Nephron (organoid): ENCODE measurements at regions not wholly inside any gene's neighbourhood (a gene's known extent, or its start where the extent isn't known, plus 50 kb on each side); places are given as distances from the start of the nearest gene placed in this dataset.

Experiments used
- H3K27ac Mint-ChIP-seq, 3 experiments: 2 replicates each; pipeline ENCODE4 v1.8.0; 2020; ENCODE audit warnings: mixed read lengths in 3 of 3, mild to moderate bottlenecking in 2 of 3, moderate library complexity in 1 of 3
- H3K27me3 Mint-ChIP-seq: 2 replicates; pipeline ENCODE4 v1.8.0; 2021; ENCODE audit warnings: low read depth, mild to moderate bottlenecking, moderate library complexity, mixed read lengths
- H3K36me3 Mint-ChIP-seq: 2 replicates; pipeline ENCODE4 v1.8.0; 2020; ENCODE audit warnings: low read depth, mixed read lengths
- H3K4me1 Mint-ChIP-seq: 2 replicates; pipeline ENCODE4 v1.8.0; 2020; ENCODE audit warnings: mixed read lengths
- H3K4me3 Mint-ChIP-seq, 3 experiments: 2 replicates each; pipeline ENCODE4 v1.8.0; 2020; ENCODE audit warnings: mild to moderate bottlenecking in 3 of 3, mixed read lengths in 3 of 3, moderate library complexity in 2 of 3
- H3K9me3 Mint-ChIP-seq: 2 replicates; pipeline ENCODE4 v1.8.0; 2020; ENCODE audit warnings: mixed read lengths
- CTCF ChIP-seq, 3 experiments: fragments of 200-600 bp; sonication (generic); IDR thresholded peaks; one replicate each; pipeline ENCODE4 v1.5.0; 2021; ENCODE audit warnings: antibody characterized with exemption in 3 of 3; ENCODE audit not compliant: unreplicated experiment in 3 of 3

GRCh38 chr16:50459496-50460080 lies 88.6 kb upstream of the NKD1 start:
- Mint-ChIP-seq H3K36me3 (no peaks in the 10 kb centered on the region), H3K9me3 (no peaks in the 10 kb centered on the region), H3K27me3 (peaks cover 59% of the 10 kb centered on the region), H3K27ac (no peak overlapping the region), H3K4me3 (no peak overlapping the region), H3K4me1 (peaks cover 7% of the 10 kb centered on the region)
- TF ChIP-seq CTCF (IDR thresholded peaks at IDR 0.05; ENCODE audit: unreplicated experiment in 3 of 3), result no peak

- no peak for TF ChIP-seq CTCF (IDR thresholded peaks at IDR 0.05; ENCODE audit: unreplicated experiment in 3 of 3)
- Mint-ChIP-seq H3K36me3 (no peaks in the 10 kb centered on the region), H3K27ac (no peak overlapping the region), H3K4me3 (no peak overlapping the region), H3K9me3 (no peaks in the 10 kb centered on the region), H3K4me1 (peaks cover 7% of the 10 kb centered on the region), H3K27me3 (peaks cover 56% of the 10 kb centered on the region)
These were observed 89.3 kb upstream of the NKD1 start for GRCh38 chr16:50458667-50459495.

- no peaks in the 10 kb centered on the region for H3K9me3 Mint-ChIP-seq
- no peak for TF ChIP-seq CTCF (IDR thresholded peaks at IDR 0.05; ENCODE audit: unreplicated experiment in 3 of 3)
- peaks cover 52% of the 10 kb centered on the region for H3K27me3 Mint-ChIP-seq
- no peak overlapping the region for H3K4me3 Mint-ChIP-seq
- H3K27ac Mint-ChIP-seq, result no peak overlapping the region
- peaks cover 4% of the 10 kb centered on the region for H3K4me1 Mint-ChIP-seq
- no peaks in the 10 kb centered on the region for H3K36me3 Mint-ChIP-seq
These were observed 89.2 kb upstream of the BRD7 start for GRCh38 chr16:50457979-50458491.

- Mint-ChIP-seq H3K27me3 (peaks cover 51% of the 10 kb centered on the region), H3K36me3 (no peaks in the 10 kb centered on the region), H3K4me1 (no peaks in the 10 kb centered on the region), H3K4me3 (no peak overlapping the region), H3K9me3 (no peaks in the 10 kb centered on the region), H3K27ac (no peak overlapping the region)
- no peak for TF ChIP-seq CTCF (IDR thresholded peaks at IDR 0.05; ENCODE audit: unreplicated experiment in 3 of 3)
These were observed 88.6 kb upstream of the BRD7 start for GRCh38 chr16:50457423-50457822.

- Mint-ChIP-seq H3K4me1 (peaks cover 10% of the 10 kb centered on the region), H3K36me3 (no peaks in the 10 kb centered on the region), H3K27me3 (peaks cover 49% of the 10 kb centered on the region), H3K4me3 (no peak overlapping the region), H3K9me3 (no peaks in the 10 kb centered on the region), H3K27ac (no peak overlapping the region)
- TF ChIP-seq CTCF (IDR thresholded peaks at IDR 0.05; ENCODE audit: unreplicated experiment in 3 of 3), result no peak
These were observed 86.6 kb upstream of the BRD7 start for GRCh38 chr16:50455288-50455845.
